Uterus (tissue), 2 donors: ENCODE measurements at regions not wholly inside any gene's neighbourhood (a gene's known extent, or its start where the extent isn't known, plus 50 kb on each side); places are given as distances from the start of the nearest gene placed in this dataset.

Experiments
- CTCF ChIP-seq, 4 experiments: fragments of 200-600 bp in 2 of 4; fragments of 450-650 bp in 2 of 4; sonication (generic) in 2 of 4; IDR thresholded peaks; one replicate each; pipeline ENCODE4 v1.5.1; 2016 to 2019; ENCODE audit warnings: antibody characterized with exemption in 4 of 4, mild to moderate bottlenecking in 2 of 4, moderate library complexity in 1 of 4
- POLR2A ChIP-seq, 2 donors: fragments of 450-650 bp; IDR thresholded peaks; one replicate each; pipeline ENCODE4 v1.6.1; 2016; ENCODE audit warnings: antibody characterized with exemption in 2 of 2, mild to moderate bottlenecking in 1 of 2, moderate library complexity in 1 of 2

GRCh38 chr2:117562654-117563053 lies 251.8 kb upstream of the DDX18 start:
- TF ChIP-seq CTCF (IDR thresholded peaks at IDR 0.05) = no peak
- TF ChIP-seq POLR2A (IDR thresholded peaks at IDR 0.05) = no peak
